ENCODE measurements at regions not wholly inside any gene's neighbourhood (a gene's known extent, or its start where the extent isn't known, plus 50 kb on each side); places are given as distances from the start of the nearest gene placed in this dataset.

- DNase-seq: peak; percentile 99
These were observed 109.6 kb upstream of the SERP2 start for GRCh38 chr13:44263751-44264620.

DNA sequence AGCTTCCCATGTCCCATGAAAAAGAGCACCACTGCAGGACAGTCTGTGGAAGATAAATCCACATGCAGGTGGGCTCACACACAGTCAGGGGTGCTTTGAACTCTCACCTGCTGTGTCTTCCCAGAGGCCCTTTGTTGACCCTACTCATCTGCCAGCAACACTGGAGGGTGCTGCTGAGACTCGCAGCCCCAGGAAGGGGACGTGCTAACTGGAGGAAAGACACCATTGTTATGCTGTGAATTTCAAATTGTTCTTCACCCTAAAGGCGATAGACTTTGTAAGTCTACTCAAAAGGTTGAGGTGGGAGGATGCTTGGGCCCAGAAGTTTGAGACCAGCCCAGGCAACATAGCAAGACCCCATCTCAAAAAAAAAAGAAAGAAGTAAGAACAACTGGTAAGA lies 107.3 kb upstream of the SERP2 start:
- DNase-seq: no peak

DNA sequence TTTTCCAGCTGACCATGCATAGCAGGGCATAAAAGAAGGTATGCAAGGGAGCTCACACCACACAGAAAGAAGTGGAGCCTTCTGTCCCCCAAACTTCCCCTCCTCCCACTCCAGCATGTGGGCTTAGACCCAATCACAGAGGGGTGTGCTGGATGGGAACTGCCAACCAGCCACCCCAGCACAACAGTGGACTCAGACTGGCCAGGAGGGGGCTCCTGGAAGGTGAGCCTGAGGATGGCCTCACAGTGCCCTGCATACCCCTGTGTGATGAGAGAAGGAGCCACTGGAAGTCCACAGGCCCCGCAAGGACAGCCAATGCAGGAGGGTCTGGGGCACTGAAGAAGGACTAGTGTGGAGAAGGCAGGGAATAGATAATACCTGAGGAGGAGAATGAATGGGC lies 106.9 kb upstream of the SERP2 start:
- no peak for DNase-seq

GRCh38 chr13:44267203-44267602 lies 106.4 kb upstream of the SERP2 start:
- no peak for DNase-seq

- no peak for DNase-seq
These were observed 105.6 kb upstream of the SERP2 start for GRCh38 chr13:44267980-44268379.

DNA sequence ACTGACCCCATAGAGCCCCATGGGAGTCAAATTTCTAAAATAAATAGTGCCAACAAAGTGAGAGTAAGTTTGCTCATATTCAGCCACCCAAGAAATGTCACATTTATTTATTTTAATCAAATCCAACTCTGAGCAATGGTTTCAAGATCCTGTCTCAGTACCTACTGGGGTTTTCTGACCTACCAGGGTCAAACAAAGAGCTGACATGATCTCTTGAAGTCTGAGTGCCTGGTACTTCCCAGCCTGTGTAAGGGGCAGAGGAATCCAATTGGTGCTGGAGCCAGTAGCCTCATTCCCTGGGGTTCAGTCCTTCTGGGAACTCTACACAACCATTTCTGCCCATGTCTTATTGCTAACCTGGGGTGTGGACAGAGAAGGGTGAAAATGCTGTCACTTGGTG lies 104.6 kb upstream of the SERP2 start:
- peak; percentile 32 for DNase-seq

GRCh38 chr13:44270150-44270549 lies 103.5 kb upstream of the SERP2 start:
- DNase-seq: no peak

- peak; percentile 67 for DNase-seq
These were observed 102.6 kb upstream of the SERP2 start for GRCh38 chr13:44271031-44271455.

- DNase-seq: no peak
These were observed 102.2 kb upstream of the SERP2 start for GRCh38 chr13:44271473-44271872.

GRCh38 chr13:44271915-44272341 lies 101.7 kb upstream of the SERP2 start:
- DNase-seq: no peak

DNA sequence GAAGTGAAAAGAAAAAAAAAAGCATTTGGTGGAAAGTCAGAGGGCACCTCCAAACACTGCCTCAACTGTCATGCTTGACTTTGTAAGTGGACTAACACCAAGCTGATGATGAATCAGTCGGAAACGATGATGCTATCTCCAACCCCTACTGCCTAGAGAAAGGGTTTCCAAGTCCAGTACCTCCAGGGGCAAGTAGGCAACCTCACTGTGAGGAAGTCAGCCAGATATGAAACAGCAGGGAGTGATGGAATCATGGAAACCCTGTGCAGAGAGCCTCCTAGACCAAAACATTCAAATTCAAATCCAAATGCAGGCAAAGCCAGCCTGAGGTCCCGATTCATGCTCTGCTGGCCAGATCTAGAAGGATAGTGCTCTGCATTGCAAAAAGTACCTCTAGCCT lies 100.9 kb upstream of the SERP2 start:
- DNase-seq: peak; percentile 58

GRCh38 chr13:44273216-44273615 lies 100.4 kb upstream of the SERP2 start:
- DNase-seq: no peak

GRCh38 chr13:44273991-44274770 lies 99.4 kb upstream of the SERP2 start:
- DNase-seq: peak; percentile 87

GRCh38 chr13:44274771-44275205 lies 98.8 kb upstream of the SERP2 start:
- no peak for DNase-seq

DNA sequence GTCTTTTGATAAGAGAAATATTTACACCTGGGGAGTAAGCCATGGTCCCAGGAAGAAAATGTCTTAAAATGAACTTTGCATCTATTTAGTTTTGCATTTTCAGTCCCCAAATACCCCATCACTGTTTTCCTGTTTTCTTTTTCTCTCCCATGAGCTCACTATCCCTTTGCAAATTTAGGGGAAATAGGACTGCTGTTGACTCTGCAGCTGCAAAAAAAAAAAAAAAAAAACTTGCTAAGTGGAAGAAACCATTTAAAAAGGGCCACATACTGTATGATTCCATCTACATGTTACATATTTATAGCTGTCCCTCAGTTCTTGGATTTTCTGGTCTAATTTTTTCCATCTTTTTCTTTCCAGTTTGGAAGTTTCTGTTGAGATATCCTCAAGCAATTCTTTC lies 98.2 kb upstream of the SERP2 start:
- peak; percentile 31 for DNase-seq

GRCh38 chr13:44276061-44276460 lies 97.6 kb upstream of the SERP2 start:
- no peak for DNase-seq

DNA sequence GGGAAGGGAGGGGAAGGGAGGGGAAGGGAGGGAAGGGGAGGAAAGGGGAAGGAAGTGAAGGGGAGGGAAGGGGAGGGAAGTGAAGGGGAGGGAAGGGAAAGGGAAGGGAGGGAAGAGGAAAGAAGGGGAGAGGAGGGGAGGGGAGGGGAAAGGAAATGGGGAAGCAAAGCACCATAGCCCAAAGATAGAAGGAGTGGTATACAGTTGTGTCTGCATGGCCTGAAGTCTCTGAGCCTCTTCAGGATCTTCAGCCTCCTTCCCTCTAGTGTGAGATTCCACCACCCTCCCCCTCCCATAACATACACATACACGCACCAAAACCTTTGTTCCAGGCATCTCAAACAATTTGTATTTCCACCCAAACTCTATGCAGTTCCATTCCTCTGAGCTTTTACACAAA lies 96.2 kb upstream of the SERP2 start:
- DNase-seq: no peak

DNA sequence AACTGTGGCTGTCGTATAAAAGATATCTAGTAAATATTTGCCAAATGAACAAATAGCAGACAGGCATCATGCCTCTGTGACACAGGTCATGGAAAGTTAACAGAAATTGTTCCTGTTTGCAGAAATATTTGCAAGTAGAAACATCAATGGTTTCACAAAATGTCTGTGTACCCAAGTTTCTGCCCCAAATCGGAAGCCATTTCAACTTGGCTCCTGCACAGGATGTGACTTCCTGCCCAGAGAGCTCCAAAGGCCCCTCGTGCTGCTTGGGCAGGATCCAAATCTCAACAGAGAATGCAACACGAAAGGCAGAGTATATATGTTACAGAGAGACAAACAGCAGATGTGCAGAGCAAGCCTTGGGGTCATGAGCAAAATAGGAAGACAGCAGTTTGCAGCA lies 95.5 kb upstream of the SERP2 start:
- no peak for DNase-seq

- DNase-seq: no peak
These were observed 93.2 kb upstream of the SERP2 start for GRCh38 chr13:44280456-44280855.

- no peak for DNase-seq
These were observed 92.2 kb upstream of the SERP2 start for GRCh38 chr13:44281252-44282000.

GRCh38 chr13:44283600-44283999 lies 90.0 kb upstream of the SERP2 start:
- no peak for DNase-seq

DNA sequence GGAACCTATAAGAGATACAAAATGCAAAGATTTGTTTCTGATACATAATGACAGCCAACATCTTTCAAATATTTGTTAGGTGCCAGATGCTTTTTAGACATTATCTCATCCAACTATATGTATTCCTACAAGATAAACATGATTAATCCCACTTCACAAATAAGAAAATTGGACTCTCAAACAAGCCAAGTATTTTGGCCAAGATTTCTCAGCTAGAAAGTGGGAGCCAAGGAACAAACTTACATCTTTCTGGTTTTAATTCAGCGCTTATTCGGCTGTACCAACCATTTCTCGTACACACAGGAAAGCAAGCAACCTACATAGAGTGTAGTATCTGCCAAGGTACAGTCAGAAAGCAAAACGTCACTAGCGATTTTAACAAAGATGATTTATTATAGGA lies 85.7 kb upstream of the SERP2 start:
- no peak for DNase-seq

DNA sequence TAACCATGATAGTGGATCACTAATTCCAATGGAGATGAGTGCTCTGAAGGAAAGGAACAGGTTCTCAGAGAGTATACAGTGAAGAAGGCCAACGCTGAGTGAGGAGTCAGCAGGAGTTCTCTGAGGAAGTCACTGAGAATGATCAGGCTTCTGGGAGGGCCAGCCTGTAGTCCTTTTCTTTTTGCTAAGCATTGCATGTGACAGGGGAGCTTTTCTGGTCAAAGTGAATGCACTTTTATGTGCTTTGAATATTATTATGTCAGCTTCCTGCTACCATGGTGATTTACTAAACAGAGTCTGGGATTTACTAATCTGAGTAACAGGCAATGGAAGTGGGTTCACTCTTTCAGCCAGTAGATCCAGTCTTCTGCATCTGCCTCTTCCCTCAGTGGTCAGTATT lies 81.1 kb upstream of the SERP2 start:
- DNase-seq: no peak

Measured in inflammatory macrophage treated with lipopolysaccharide for 4 hours (primary cell).